ENCODE measurements at regions not wholly inside any gene's neighbourhood (a gene's known extent, or its start where the extent isn't known, plus 50 kb on each side); places are given as distances from the start of the nearest gene placed in this dataset.
"Not testable (repeated sequence)": the region's sequence is repeated elsewhere in the genome, so short reads cannot be mapped to it uniquely, and the experiment has no call there.

DNA sequence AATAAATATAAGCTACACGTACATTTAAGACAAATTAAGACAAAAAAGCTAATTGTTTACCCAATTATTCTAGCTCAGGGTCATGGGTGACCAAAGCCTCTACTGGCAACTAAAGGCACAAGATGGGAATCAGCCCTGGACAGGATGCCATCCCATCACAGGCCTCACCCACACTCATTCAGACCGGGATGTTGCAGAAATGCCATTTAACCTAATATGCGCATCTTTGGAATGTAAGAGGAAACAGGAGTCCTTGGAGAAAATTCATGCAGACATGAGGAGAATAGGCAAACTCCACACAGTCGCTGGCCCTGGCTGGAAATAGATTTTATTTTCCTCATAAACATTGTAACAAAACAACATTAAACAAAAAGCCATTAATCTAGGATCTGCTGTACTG lies 2003.8 kb upstream of the CDH9 start:
- no peak for DNase-seq (ENCODE audit: low spot score)

DNA sequence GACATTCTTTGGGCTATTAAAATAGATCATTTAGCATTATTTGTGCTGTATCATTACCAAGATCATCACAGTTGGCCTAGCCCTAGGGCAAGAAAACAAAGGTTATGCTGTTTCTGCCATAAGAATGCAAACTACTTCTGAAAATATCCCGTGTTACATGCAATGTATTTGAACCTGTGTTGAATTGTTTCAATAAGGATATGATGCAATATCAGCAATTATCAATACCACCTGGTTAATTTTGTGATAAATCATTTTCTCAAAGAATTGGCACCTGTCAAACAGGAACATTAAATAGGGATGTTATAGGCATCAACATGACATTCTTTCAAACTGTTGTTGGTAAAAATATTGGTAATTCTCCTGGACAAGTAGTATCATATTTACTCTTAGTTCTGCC lies 2002.0 kb upstream of the CDH9 start:
- no peak for DNase-seq (ENCODE audit: low spot score)

DNA sequence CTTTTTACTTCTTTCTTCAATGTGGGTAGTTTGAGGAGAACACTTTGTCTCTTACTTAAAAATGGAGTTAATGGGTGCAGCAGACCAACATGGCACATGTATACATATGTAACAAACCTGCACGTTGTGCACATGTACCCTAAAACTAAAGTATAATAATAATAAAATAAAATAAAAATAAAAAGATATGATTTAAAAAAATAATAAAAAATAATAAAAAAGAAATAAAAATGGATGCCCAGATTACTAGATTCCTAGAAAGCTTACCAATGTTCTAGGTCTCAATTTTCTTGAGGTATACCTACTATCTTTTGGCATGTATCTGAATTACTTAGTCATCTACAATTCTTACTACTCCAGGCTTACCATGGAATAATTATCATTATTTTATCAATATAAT lies 2001.6 kb upstream of the CDH9 start:
- no peak for DNase-seq (ENCODE audit: low spot score)

DNA sequence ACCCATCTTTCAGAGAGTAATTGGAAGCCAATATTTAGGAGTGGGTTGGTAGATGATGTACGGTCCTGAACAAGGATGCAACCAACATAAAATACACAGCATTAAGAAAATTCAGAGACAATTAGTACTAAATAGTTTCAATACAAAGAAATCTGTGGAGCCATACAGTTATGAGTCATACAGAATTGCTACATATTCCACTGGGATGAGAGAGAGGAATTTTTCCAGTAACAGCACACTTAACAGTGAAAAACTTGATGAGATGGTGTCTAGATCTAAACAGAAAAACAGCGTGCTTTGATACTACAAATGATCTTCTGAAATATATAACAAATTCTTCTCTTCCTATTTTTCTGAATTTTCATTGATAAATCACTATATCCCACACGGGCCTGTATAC lies 1999.3 kb upstream of the CDH9 start:
- no peak for DNase-seq (ENCODE audit: low spot score)

DNA sequence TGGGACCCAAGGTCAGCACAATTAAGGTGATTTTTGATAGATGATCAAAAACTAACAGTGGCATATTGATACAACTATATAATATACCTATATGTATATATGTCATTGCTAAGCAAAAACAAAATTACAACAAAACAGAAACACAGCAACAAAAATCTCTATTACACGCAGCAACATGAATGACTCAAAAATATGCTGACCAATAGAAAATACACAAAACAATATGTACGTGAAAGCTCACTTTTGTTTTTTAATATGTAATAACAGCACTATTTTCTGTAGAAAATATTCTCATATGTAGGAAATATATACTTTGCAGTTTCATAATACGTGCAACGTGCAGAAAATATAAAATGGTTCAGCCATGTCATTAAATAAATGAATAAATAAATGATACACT lies 1985.7 kb upstream of the CDH9 start:
- no peak for DNase-seq (ENCODE audit: low spot score)

DNA sequence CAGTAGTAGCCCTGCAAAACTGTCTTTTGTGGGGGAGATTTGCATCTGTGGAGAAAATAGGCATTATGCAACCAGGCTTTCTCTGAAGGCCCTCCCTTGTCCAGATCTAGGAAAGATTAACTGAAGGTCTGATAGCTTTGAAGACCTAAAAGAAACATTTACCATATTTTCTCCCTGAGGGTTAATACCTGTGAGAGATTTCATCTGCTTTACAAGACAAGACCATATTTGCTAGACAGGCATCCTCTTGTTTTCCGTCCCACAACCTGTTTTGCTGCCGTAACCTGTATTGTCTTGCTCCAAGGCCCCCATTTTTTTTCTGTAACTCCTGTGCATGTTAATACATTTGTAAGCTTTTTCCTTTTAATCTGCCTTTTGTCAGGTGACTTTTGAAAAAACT lies 1985.2 kb upstream of the CDH9 start:
- no peak for DNase-seq (ENCODE audit: low spot score)

DNA sequence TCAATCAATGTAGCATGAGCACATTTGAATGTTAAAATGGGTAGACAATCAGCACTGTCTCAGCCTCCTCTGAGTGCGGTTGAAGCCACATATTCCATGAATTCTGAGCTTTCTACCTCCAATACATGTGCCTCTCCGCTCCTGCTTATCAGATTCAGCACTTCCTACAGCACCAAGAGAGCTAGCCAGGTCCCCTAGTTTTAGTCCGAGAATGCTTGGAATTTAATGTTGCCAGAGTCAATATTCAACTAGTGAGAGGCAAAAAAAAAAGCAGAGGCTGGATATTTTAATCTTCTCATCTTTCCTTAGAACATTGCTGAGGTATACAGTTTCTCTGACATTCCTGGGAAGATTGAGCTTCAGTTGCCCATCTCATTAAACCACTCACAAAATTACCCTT lies 1979.1 kb upstream of the CDH9 start:
- no peak for DNase-seq (ENCODE audit: low spot score)

DNA sequence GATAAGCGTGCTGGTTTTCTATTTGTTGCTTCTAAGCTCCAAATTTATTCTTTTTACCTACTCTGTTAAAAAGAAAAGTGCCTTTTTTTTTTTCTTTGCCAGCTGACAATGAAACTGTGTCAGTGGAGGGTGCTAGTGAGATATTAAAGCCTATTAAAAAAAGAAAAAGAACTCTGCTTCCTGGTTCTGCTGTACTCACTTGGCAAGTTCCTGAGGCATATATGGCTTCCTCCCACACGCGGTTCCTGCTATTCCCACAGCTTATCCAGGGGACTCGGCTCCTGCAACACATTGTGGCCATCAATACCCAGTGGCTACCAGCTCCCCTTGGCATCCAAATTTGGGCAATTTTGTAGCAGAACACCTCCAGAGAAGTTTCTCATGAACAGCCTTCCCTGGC lies 1977.7 kb upstream of the CDH9 start:
- DNase-seq (ENCODE audit: low spot score), result no peak

DNA sequence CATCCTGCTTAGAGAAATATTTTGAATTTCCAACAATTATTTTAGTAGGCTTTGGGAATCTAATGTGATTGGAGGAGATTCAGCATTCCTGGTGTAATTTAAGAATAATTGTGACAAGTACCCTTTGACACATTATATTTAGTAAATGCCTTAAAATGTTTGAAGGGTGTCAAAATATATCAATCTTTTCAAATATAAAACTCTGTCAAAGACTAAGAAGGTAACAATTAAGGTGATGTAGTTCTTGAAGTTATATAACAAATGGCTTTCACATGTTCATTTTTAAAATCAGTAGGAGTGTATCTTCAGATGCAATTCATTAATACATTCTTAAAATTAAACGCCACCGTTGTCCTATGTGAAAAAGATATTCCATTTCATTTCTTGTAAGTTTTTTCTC lies 1977.1 kb upstream of the CDH9 start:
- DNase-seq (ENCODE audit: low spot score), result no peak

DNA sequence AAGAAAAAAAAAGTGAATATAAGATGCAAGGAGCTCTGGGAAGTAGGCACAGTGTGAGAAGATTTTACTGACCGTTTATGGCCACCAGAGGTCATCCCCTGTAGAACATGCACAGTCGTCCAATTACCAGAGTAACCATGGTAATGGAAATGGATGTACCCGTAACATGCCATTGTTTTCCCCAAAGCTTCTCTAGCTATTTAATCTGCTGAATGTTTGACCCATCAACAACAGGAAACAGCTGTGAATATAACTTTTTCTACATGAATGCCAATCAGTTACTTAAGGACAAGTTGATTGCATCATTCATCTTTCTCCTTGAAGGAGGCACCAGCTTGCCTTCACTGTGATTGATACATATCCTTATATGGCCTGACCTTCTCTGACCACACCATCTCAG lies 1967.0 kb upstream of the CDH9 start:
- no peak for DNase-seq (ENCODE audit: low spot score)

DNA sequence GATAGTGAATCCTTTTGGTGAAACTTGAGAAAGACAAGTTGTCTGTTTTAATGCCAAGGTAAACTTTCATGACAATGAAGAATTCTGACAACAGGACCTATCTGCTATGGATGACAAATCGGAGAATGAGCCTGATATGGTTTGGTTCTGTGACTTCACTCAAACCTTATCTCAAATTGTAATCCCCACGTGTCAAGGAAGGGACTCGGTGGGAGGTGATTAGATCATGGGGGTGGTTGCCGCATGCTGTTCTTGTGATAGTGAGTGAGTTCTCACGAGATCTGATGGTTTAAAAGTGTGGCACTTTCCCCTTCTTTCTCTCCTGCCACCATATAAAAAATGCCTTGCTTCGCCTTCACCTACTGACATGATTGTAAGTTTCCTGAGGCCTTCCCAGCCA lies 1964.1 kb upstream of the CDH9 start:
- no peak for DNase-seq (ENCODE audit: low spot score)

DNA sequence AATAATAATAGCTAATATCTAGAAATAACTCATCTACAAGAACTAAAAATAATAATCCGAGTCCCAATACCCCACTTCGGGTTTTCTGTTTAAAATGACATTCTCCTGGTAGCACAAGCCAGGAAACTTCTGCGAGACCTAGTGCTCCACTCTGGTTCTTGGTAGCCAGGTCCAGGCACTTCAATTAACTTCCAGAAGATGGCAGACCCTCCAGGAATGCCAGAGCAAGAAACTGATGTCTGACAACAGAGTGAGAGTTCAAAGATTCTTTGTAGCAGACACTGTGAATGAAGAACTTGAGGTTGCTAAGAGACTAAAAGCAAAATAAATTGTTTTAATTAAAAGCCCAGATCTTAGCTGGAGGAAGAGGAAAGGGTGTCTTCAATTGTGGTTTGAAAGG lies 1963.3 kb upstream of the CDH9 start:
- DNase-seq (ENCODE audit: low spot score), result no peak

DNA sequence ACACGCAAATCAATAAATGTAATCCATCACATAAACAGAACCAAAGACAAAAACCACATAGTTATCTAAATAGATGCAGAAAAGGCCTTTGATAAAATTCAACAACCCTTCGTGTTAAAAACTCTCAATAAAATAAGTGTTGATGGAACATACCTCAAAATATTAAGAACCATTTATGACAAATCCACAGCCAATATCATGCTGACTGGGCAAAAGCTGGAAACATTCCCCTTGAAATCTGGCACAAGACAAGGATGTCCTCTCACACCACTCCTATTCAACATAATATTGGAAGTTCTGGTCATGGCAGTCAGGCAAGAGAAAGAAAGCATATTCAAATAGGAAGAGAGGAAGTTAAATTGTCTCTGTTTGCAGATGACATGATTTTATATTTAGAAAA lies 1946.3 kb upstream of the CDH9 start:
- no peak for DNase-seq (ENCODE audit: low spot score)

DNA sequence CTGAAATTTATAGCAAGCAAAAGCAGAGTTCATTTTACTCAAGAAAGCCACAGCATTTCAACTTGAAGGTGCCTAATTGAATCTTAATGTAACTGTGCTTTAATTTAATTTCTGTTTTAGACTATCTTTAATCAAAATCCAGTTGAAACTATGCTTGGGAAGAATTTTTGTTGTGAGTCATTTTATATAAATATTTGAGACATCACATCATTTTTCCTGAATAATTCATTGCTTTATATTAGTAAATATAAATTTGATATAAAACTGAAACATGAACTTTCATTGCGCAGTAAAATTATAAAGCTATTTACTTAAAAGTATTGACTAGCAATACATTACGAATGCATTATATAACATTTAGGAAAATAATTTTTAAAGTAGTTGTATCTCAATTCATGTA lies 1937.1 kb upstream of the CDH9 start:
- no peak for DNase-seq (ENCODE audit: low spot score)

DNA sequence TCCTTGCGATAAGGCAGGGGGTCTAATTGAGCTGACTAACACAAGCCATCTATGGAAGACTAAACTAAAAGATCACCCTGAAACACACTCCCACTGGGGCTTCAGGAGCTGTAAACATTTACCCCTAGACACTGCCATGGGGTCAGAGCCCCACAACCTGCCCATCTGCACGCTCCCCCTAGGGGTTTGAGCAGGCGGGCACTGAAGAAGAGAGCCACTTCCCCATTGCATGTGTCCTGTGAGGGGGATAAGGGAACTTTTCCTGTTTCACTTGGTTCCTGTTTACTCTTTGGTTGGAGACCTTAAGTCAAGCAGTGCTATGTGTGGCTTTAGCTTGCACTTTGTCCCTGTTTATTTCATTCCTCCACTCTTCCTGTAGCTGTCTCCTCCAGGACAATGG lies 1929.5 kb upstream of the CDH9 start:
- DNase-seq (ENCODE audit: low spot score), result no peak

DNA sequence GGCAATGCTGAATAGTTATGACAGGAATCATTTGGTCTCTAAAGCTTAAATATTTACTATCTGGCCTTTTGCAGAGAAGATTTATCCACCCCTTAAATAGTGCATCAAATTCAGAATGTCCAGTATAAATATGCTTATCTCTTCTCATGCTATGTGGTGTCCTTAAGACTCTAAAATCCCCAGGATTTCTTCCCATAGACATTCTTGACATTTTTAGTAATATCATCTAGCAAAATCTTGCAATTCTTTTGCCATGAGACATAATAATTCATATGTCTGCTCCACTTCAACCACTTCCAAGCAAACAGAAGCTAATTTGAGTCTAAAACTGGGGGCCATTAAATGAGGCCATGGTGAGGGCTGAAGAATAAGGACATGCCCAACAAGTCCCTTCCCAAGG lies 1923.4 kb upstream of the CDH9 start:
- DNase-seq (ENCODE audit: low spot score), result no peak

DNA sequence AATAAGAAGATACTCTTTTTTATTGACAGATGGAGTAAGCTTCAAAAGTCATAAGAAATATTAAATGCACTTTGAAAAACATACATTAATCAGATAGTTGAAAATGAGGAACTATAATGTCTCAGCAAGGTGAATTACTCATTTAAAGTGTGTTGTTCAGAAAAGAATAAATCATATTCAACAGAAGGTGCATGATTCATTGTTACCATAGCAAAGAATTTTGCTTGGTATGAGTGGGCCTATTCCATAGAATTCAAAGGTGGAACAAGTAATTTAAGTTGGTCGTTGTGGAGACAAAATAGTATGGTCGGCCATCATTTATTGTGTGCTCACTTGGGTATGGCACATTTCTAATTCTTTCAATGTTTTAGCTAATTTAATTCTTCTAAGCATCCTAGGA lies 1920.2 kb upstream of the CDH9 start:
- DNase-seq (ENCODE audit: low spot score), result no peak

DNA sequence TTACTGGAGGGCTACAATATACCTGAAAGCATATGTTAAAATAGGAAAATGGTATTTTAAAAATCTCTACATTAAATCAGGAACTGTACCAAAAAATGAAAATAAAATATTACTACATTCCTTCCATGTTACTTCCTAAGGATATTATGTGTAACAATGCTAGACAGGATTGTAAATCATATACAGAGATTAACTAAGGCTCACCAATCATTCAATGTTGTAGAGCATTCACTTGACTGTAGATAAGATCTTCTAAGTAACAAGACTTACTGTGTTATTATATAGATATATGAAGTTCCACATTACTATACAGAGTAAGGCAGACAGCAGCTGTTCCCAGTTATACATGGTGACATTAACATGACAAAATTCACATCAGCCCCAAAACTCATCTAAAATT lies 1919.1 kb upstream of the CDH9 start:
- DNase-seq (ENCODE audit: low spot score), result no peak

DNA sequence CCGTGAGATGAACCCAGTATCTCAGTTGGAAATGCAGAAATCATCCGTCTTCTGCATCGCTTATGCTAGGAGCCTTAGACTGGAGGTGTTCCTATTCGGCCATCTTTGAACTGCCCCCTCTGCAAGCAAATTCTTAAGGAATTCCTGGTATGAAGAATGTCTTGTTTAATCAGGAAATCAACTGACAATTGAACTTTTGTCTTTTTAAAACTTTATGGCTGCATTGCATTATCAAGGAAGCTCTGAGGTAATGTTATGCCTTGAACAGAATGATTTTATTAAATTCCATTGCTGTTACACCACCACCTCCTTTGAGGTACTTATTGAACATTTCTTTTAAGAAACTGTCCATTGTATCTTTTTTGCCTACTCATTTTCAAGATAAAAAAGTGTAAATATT lies 1915.7 kb upstream of the CDH9 start:
- no peak for DNase-seq (ENCODE audit: low spot score)

DNA sequence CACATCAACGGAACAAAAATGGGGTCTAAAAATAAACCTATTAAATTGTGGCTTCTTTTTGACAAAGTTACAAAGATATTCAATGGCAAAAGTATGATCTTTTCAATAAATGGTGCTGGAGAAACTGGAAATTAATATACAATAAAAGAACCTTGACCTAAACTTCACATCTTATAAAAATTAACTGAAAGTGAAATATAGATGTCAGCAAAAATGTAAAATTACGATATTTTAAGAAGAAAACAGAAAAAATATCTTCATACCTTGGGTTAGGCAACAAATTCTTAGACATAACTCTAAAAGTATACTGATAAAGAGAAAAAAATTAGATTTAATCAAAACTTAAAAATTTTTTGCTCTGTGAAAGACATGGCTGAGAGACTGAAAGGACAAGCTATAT lies 1909.5 kb upstream of the CDH9 start:
- DNase-seq (ENCODE audit: low spot score), result no peak

DNA sequence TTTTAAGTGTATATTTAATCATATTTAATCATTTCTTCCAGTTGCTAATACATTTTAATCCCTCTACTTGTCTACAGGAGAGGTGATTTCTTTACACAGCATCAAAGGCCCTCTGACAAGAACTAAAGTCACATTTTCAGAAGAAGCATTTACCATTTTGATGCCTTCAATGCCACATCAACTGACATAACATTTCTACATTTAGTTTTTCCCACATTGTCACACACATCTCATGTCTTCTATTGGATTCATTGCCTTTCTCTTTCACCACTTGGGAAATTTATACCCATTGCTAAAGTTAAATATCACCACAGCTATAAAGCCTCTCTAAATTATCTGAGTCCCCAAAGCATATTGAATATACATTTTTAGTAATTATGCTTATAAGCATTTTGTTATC lies 1907.5 kb upstream of the CDH9 start:
- DNase-seq (ENCODE audit: low spot score), result no peak

DNA sequence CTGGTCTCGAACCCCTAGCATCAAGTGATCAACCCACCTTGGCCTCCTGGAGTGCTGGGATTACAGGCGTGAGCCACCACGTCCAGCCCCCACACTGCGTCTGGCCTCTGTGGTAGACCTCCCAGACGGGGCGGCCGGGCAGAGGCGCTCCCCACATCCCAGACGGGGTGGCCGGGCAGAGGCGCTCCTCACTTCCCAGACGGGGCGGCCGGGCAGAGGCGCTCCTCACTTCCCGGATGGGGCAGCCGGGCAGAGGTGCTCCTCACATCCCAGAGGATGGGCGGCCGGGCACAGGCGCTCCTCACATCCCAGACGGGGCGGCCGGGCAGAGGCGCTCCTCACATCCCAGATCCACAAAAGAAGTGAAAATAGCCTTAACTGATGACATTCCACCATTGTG lies 1891.0 kb upstream of the CDH9 start:
- DNase-seq (ENCODE audit: low spot score), result not testable (repeated sequence)

DNA sequence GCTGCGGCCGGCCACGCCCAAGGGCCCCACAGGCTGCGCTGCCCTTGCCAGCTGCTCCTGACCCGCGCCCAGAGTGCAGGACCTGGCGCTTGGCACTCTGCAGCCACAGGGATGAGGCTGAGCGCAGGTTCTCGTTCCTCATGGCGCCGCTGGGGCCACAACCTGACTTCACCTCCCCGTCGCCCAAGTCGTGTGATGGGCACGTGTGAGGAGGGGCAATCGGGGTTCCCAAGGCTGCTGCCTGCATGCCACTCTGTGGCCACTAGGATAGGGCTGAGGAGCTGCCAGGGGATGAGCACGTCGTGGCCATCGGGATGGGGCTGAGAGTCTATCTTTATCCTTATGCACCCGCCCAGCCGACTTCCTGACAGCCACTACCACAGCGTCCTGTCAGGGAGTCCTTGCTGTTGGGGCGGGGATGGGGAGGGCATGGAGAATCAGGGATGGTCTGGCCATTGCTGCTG lies 1890.0 kb upstream of the CDH9 start:
- not testable (repeated sequence) for DNase-seq (ENCODE audit: low spot score)

DNA sequence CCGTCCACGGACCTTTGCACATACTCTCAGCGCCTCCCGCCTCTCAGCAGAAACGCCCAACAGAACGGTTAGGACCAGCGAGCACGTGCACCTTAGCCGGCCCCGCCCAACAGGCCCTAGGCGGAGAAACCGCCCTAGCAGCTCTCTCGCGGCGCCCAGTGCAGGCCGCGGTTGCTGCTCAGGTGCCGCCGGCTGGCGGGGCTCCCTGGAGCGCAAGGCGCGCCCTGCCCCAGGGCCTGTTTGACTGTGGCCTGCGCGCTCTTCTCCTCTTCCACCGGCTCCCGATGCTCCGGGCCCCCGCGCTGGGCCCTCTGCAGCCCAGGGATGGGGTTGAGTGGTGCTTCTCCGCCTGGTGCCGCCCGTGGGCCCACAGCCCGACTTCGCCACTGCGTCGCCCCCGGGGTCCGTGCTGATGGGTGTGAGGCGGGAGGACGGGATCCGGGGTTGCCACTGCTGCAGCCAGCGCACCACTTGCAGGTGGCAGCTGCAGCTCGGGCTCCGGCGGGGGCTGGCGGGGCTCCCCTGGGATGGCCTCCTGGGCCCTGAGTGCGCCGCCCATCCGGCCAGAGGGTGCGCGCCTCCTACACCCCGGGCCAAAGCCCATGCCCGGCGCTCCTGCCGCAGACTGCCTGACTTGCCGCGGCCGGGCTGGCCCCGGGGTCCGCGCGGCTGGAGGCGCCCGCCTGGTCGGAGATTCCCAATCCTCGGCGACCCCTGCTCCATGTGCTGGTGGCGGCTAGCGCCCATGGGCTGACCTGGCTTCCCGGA lies 1889.4 kb upstream of the CDH9 start:
- DNase-seq (ENCODE audit: low spot score), result no peak

DNA sequence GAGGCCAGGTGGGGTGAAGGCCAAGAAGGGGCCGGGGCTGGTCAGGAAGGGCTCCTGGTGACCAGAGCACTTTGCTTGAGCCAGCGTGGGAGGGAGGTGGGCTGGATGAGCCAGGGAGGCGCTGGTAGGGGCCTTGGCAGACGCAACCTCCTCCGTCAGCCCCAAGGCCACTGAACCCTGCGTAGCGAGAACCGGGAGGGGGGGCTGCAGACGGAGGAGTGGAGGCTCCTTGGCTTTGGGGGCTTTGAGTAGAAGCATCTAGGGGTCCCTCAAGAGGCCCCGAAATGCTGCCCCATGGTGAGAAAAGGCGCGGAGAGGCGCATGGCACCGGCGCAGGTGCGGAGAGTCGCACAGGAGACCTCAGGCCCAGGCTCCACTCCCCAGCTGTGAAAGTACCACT lies 1888.0 kb upstream of the CDH9 start:
- no peak for DNase-seq (ENCODE audit: low spot score)
